PC-9 (cell line): ENCODE measurements at regions not wholly inside any gene's neighbourhood (a gene's known extent, or its start where the extent isn't known, plus 50 kb on each side); places are given as distances from the start of the nearest gene placed in this dataset.

ENCODE experiments used
- BruUV-seq: library from RNA; stranded (reverse); fragments of 400-500 nt; replicated peaks from 2 replicates; lab custom pipeline; 2021; lab: Mats Ljungman, UMichigan
- CTCF ChIA-PET: fragments of 300-600 bp; sonication (Branson Sonifier 250); formaldehyde crosslinking; loops from one replicate; lab custom pipeline; 2022; ENCODE audit warnings: antibody characterized with exemption; lab: Charles Lee
- POLR2A ChIA-PET: fragments of 300-600 bp; sonication (Branson Sonifier 250); formaldehyde crosslinking; loops from one replicate; lab custom pipeline; 2022; ENCODE audit warnings: antibody characterized with exemption; ENCODE audit not compliant: unreplicated experiment; lab: Charles Lee
- DNase-seq, 2 experiments: peaks; one replicate each; pipeline versions ENCODE4 v3.0.0 to v3.0.0-alpha.2; 2015 to 2022; ENCODE audit warnings: mixed read lengths in 1 of 2
- H2AFZ ChIP-seq: fragments of 200-600 bp; sonication (generic); 2 replicates; pipeline ENCODE4 v1.8.1; 2017; ENCODE audit warnings: antibody characterized with exemption
- H3F3A ChIP-seq: fragments of 200-600 bp; sonication (generic); 2 replicates; pipeline ENCODE4 v1.8.1; 2017; ENCODE audit warnings: antibody characterized with exemption, mild to moderate bottlenecking, low read depth; ENCODE audit not compliant: insufficient read depth
- H3K27ac ChIP-seq: fragments of 200-600 bp; sonication (generic); 2 replicates; pipeline ENCODE4 v1.6.1; 2016; ENCODE audit warnings: mixed run types
- H3K27me3 ChIP-seq: fragments of 200-600 bp; sonication (generic); 2 replicates; pipeline ENCODE4 v1.6.1; 2016; ENCODE audit warnings: low read depth, mixed run types; ENCODE audit not compliant: insufficient read depth
- H3K36me3 ChIP-seq: fragments of 200-600 bp; sonication (generic); 2 replicates; pipeline ENCODE4 v1.6.1; 2016; ENCODE audit warnings: low read depth, mixed run types
- H3K4me1 ChIP-seq: fragments of 200-600 bp; sonication (generic); replicated peaks from 2 replicates; pipeline ENCODE4 v1.6.1; 2016; ENCODE audit warnings: mixed run types; ENCODE audit not compliant: insufficient read depth
- H3K4me2 ChIP-seq: fragments of 200-600 bp; sonication (generic); 2 replicates; pipeline ENCODE4 v1.6.1; 2017; ENCODE audit warnings: mixed run types
- H3K4me3 ChIP-seq: fragments of 200-600 bp; sonication (generic); 2 replicates; pipeline ENCODE4 v1.6.1; 2016; ENCODE audit warnings: mixed run types
- H3K79me2 ChIP-seq: fragments of 200-600 bp; sonication (generic); 2 replicates; pipeline ENCODE4 v1.6.1; 2017; ENCODE audit warnings: low read depth, mixed run types
- H3K9me2 ChIP-seq: fragments of 200-600 bp; sonication (generic); 2 replicates; pipeline ENCODE4 v1.8.1; 2017; ENCODE audit warnings: mild to moderate bottlenecking; ENCODE audit not compliant: insufficient read depth
- H3K9me3 ChIP-seq: fragments of 200-600 bp; sonication (generic); 2 replicates; pipeline ENCODE4 v1.8.1; 2016; ENCODE audit warnings: low read depth; ENCODE audit not compliant: insufficient read depth
- H4K20me1 ChIP-seq: fragments of 200-600 bp; sonication (generic); 2 replicates; pipeline ENCODE4 v1.8.1; 2017; ENCODE audit not compliant: insufficient read depth
- CTCF ChIP-seq: fragments of 200-600 bp; sonication (generic); conservative IDR thresholded peaks from 2 replicates; pipeline ENCODE4 v1.6.1; 2017; ENCODE audit warnings: mixed run types, antibody characterized with exemption, mild to moderate bottlenecking, moderate library complexity
- EZH2 ChIP-seq: fragments of 200-600 bp; sonication (generic); IDR thresholded peaks from 2 replicates; pipeline ENCODE4 v1.8.0; 2017; ENCODE audit warnings: antibody characterized with exemption, low read depth
- intact Hi-C: fragments of 100-400 bp; cut with micrococcal nuclease; formaldehyde crosslinking; loops from one replicate; pipeline ENCODE4 v1.10.0; 2022; ENCODE audit not compliant: unreplicated experiment

GRCh38 chr5:154611341-154611767 is 133.3 kb upstream of the HAND1 start:
- Histone ChIP-seq H3K36me3 (no peaks in the 10 kb centered on the region), H3F3A (no peaks in the 10 kb centered on the region), H3K4me1 (peaks cover 12% of the 10 kb centered on the region; the same call in 1 of the 2 replicates), H3K4me2 (no peak overlapping the region), H3K9me2 (no peaks in the 10 kb centered on the region), H3K27ac (no peak overlapping the region), H3K79me2 (no peaks in the 10 kb centered on the region), H2AFZ (no peak overlapping the region), H3K4me3 (no peak overlapping the region), H4K20me1 (no peaks in the 10 kb centered on the region), H3K27me3 (no peaks in the 10 kb centered on the region), H3K9me3 (no peaks in the 10 kb centered on the region)
- BruUV-seq = no TSS peak
- TF ChIP-seq EZH2 (no peak), CTCF (no peak)
- DNase-seq = no peak
- CTCF ChIA-PET = interaction anchor here (0.7 to 0.8 kb wide), 2 partner anchors 141 to 145 kb away, joined by 3 to 5 read pairs; no protein-coding TSS in a partner anchor
- POLR2A ChIA-PET = no interaction called here
- intact Hi-C loops = loop anchor here (10.0 kb wide), 1 partner anchor 417 kb away; the partner anchor contains the start of gene GALNT10

GRCh38 chr5:154610321-154611154 is 132.5 kb upstream of the HAND1 start:
- no TSS peak for BruUV-seq
- CTCF ChIA-PET = interaction anchor here (0.8 kb wide), 1 partner anchor 144 kb away, joined by 3 read pairs; no protein-coding TSS in a partner anchor
- Histone ChIP-seq H3K27me3 (no peaks in the 10 kb centered on the region), H4K20me1 (no peaks in the 10 kb centered on the region), H3F3A (no peaks in the 10 kb centered on the region), H3K27ac (no peak overlapping the region), H3K79me2 (no peaks in the 10 kb centered on the region), H3K9me2 (no peaks in the 10 kb centered on the region), H3K4me1 (peaks cover 14% of the 10 kb centered on the region; the same call in 1 of the 2 replicates), H3K36me3 (no peaks in the 10 kb centered on the region), H2AFZ (peak overlapping the region; percentile 81), H3K4me2 (peak overlapping the region; percentile 83), H3K4me3 (peak overlapping the region; percentile 45; the same call in 1 of the 2 replicates), H3K9me3 (no peaks in the 10 kb centered on the region)
- peak; percentile 66 to 85 for DNase-seq
- peak; percentile 93 for TF ChIP-seq CTCF
- TF ChIP-seq EZH2 = no peak
- POLR2A ChIA-PET = no interaction called here
- intact Hi-C loops = loop anchor here (1.0 to 10.0 kb wide), 5 partner anchors 89 to 636 kb away; partner anchors contain the start of gene GALNT10

GRCh38 chr5:154609251-154609650 is 131.2 kb upstream of the HAND1 start:
- intact Hi-C loops = no loop called here
- Histone ChIP-seq H2AFZ (no peak overlapping the region), H3K4me2 (no peak overlapping the region), H4K20me1 (no peaks in the 10 kb centered on the region), H3K9me3 (no peaks in the 10 kb centered on the region), H3K4me3 (no peak overlapping the region), H3K27me3 (no peaks in the 10 kb centered on the region), H3K36me3 (no peaks in the 10 kb centered on the region), H3K4me1 (peaks cover 14% of the 10 kb centered on the region; the same call in 1 of the 2 replicates), H3K9me2 (no peaks in the 10 kb centered on the region), H3K79me2 (no peaks in the 10 kb centered on the region), H3F3A (no peaks in the 10 kb centered on the region), H3K27ac (no peak overlapping the region)
- POLR2A ChIA-PET = no interaction called here
- no peak for TF ChIP-seq CTCF
- TF ChIP-seq EZH2 = no peak
- CTCF ChIA-PET = interaction anchor here (0.5 kb wide), 1 partner anchor 22 kb away, joined by 6 read pairs; no protein-coding TSS in a partner anchor
- no peak for DNase-seq
- BruUV-seq = no TSS peak
